AG08396 (cell line): ENCODE measurements at regions not wholly inside any gene's neighbourhood (a gene's known extent, or its start where the extent isn't known, plus 50 kb on each side); places are given as distances from the start of the nearest gene placed in this dataset.
"Not testable (repeated sequence)": the region's sequence is repeated elsewhere in the genome, so short reads cannot be mapped to it uniquely, and the experiment has no call there.

ENCODE experiments used
- DNase-seq: peaks from one replicate; pipeline ENCODE4 v3.0.0; 2012; ENCODE audit warnings: low spot score, mixed read lengths

GRCh38 chr4:43089730-43090129 is 197.2 kb downstream of the GRXCR1 start:
- DNase-seq: peak; percentile 23

- DNase-seq: no peak
Measured at GRCh38 chr4:43103048-43103447, 210.5 kb downstream of the GRXCR1 start.

- no peak for DNase-seq
Measured at GRCh38 chr4:43112139-43112538, 219.6 kb downstream of the GRXCR1 start.

GRCh38 chr4:43113196-43113595 is 220.7 kb downstream of the GRXCR1 start:
- no peak for DNase-seq

GRCh38 chr4:43126595-43126994 is 234.1 kb downstream of the GRXCR1 start:
- no peak for DNase-seq

GRCh38 chr4:43130228-43131021 is 237.9 kb downstream of the GRXCR1 start:
- no peak for DNase-seq

- peak; percentile 62 for DNase-seq
Measured at GRCh38 chr4:43132010-43132582, 239.6 kb downstream of the GRXCR1 start.

GRCh38 chr4:43133566-43133965 is 241.1 kb downstream of the GRXCR1 start:
- DNase-seq: no peak

- DNase-seq: no peak
Measured at GRCh38 chr4:43136752-43137151, 244.2 kb downstream of the GRXCR1 start.

GRCh38 chr4:43146198-43146597 is 253.7 kb downstream of the GRXCR1 start:
- no peak for DNase-seq

GRCh38 chr4:43148481-43148880 is 256.0 kb downstream of the GRXCR1 start:
- no peak for DNase-seq

GRCh38 chr4:43163101-43163792 is 270.7 kb downstream of the GRXCR1 start:
- no peak for DNase-seq

- no peak for DNase-seq
Measured at GRCh38 chr4:43189741-43190140, 297.2 kb downstream of the GRXCR1 start.

- not testable (repeated sequence) for DNase-seq
Measured at GRCh38 chr4:43212576-43212975, 320.1 kb downstream of the GRXCR1 start.

- no peak for DNase-seq
Measured at GRCh38 chr4:43223820-43224219, 331.3 kb downstream of the GRXCR1 start.

GRCh38 chr4:43224559-43224958 is 332.0 kb downstream of the GRXCR1 start:
- no peak for DNase-seq

- DNase-seq: no peak
Measured at GRCh38 chr4:43233321-43233720, 340.8 kb downstream of the GRXCR1 start.

- peak; percentile 66 for DNase-seq
Measured at GRCh38 chr4:43234626-43235415, 342.3 kb downstream of the GRXCR1 start.

- no peak for DNase-seq
Measured at GRCh38 chr4:43238008-43238407, 345.5 kb downstream of the GRXCR1 start.

GRCh38 chr4:43238585-43238984 is 346.1 kb downstream of the GRXCR1 start:
- DNase-seq: no peak

- DNase-seq: no peak
Measured at GRCh38 chr4:43241104-43241503, 348.6 kb downstream of the GRXCR1 start.

- no peak for DNase-seq
Measured at GRCh38 chr4:43242606-43243005, 350.1 kb downstream of the GRXCR1 start.
